ENCODE measurements at regions not wholly inside any gene's neighbourhood (a gene's known extent, or its start where the extent isn't known, plus 50 kb on each side); places are given as distances from the start of the nearest gene placed in this dataset.

- no peak for TF ChIP-seq POLR2AphosphoS5 (IDR thresholded peaks at IDR 0.05)
- TF ChIP-seq CTCF (IDR thresholded peaks at IDR 0.05), result no peak
- TF ChIP-seq POLR2A (IDR thresholded peaks at IDR 0.05; ENCODE audit: low read depth), result no peak
- no peak for TF ChIP-seq EP300 (IDR thresholded peaks at IDR 0.05)
- intact Hi-C loops (cut with DNase I), result no loop called here
- Histone ChIP-seq H3K27me3 (no peaks in the 10 kb centered on the region), H3K36me3 (no peaks in the 10 kb centered on the region), H3K27ac (replicated peaks in 1 of 4) (no peak overlapping the region), H3K4me3 (no peak overlapping the region), H3K9me3 (peaks cover 0 to 4% (median 2%) of the 10 kb centered on the region in 4 donors), H3K4me1 (no peaks in the 10 kb centered on the region)
- WGBS, result 57% methylated on average over 2 of the region's 2 CpGs
- DNase-seq (ENCODE audit: extremely low spot score), result peak; percentile 55
These were observed 1509.6 kb upstream of the TMEM132C start for GRCh38 chr12:126757326-126757725.

GRCh38 chr12:126760092-126760491 is 1506.9 kb upstream of the TMEM132C start:
- Histone ChIP-seq H3K27ac (replicated peaks in 1 of 4) (no peak overlapping the region), H3K4me1 (no peaks in the 10 kb centered on the region), H3K9me3 (peaks cover 0 to 30% (median 24%) of the 10 kb centered on the region in 4 donors), H3K36me3 (no peaks in the 10 kb centered on the region), H3K4me3 (no peak overlapping the region), H3K27me3 (no peaks in the 10 kb centered on the region)
- no peak for DNase-seq (ENCODE audit: extremely low spot score)
- TF ChIP-seq CTCF (IDR thresholded peaks at IDR 0.05) (no peak), EP300 (IDR thresholded peaks at IDR 0.05) (no peak), POLR2AphosphoS5 (IDR thresholded peaks at IDR 0.05) (no peak), POLR2A (IDR thresholded peaks at IDR 0.05; ENCODE audit: low read depth) (no peak)
- intact Hi-C loops (cut with DNase I), result no loop called here
- 86% methylated on average over 3 of the region's 3 CpGs for WGBS

- intact Hi-C loops (cut with DNase I), result no loop called here
These were observed 1505.5 kb upstream of the TMEM132C start for GRCh38 chr12:126761420-126761819.

GRCh38 chr12:126762150-126762549 is 1504.8 kb upstream of the TMEM132C start:
- Histone ChIP-seq H3K4me1 (no peaks in the 10 kb centered on the region), H3K9me3 (peaks cover 0 to 41% (median 24%) of the 10 kb centered on the region in 4 donors), H3K4me3 (no peak overlapping the region), H3K27me3 (no peaks in the 10 kb centered on the region), H3K27ac (replicated peaks in 1 of 4) (no peak overlapping the region), H3K36me3 (no peaks in the 10 kb centered on the region)
- DNase-seq (ENCODE audit: extremely low spot score), result peak; percentile 45
- intact Hi-C loops (cut with DNase I), result no loop called here
- WGBS, result 67% methylated on average over 4 of the region's 4 CpGs
- no peak for TF ChIP-seq EP300 (IDR thresholded peaks at IDR 0.05)
- no peak for TF ChIP-seq POLR2A (IDR thresholded peaks at IDR 0.05; ENCODE audit: low read depth)
- TF ChIP-seq CTCF (IDR thresholded peaks at IDR 0.05), result no peak
- TF ChIP-seq POLR2AphosphoS5 (IDR thresholded peaks at IDR 0.05), result no peak

More at GRCh38 chr12:126761420-126761819, 1505.5 kb upstream of the TMEM132C start:
- Histone ChIP-seq H3K4me1 (no peaks in the 10 kb centered on the region), H3K27ac (replicated peaks in 1 of 4) (no peak overlapping the region), H3K4me3 (no peak overlapping the region), H3K27me3 (no peaks in the 10 kb centered on the region), H3K36me3 (no peaks in the 10 kb centered on the region), H3K9me3 (peaks cover 0 to 37% (median 24%) of the 10 kb centered on the region in 4 donors)
- 65% methylated on average over 2 of the region's 2 CpGs for WGBS
- no peak for TF ChIP-seq POLR2AphosphoS5 (IDR thresholded peaks at IDR 0.05)
- TF ChIP-seq POLR2A (IDR thresholded peaks at IDR 0.05; ENCODE audit: low read depth), result no peak
- TF ChIP-seq EP300 (IDR thresholded peaks at IDR 0.05), result no peak
- no peak for TF ChIP-seq CTCF (IDR thresholded peaks at IDR 0.05)
- no peak for DNase-seq (ENCODE audit: extremely low spot score)

GRCh38 chr12:126763359-126763758 is 1503.6 kb upstream of the TMEM132C start:
- WGBS, result 68% methylated on average over 2 of the region's 2 CpGs
- Histone ChIP-seq H3K36me3 (no peaks in the 10 kb centered on the region), H3K4me1 (no peaks in the 10 kb centered on the region), H3K27me3 (no peaks in the 10 kb centered on the region), H3K4me3 (no peak overlapping the region), H3K9me3 (peaks cover 0 to 42% (median 24%) of the 10 kb centered on the region in 4 donors), H3K27ac (replicated peaks in 1 of 4) (no peak overlapping the region)
- DNase-seq (ENCODE audit: extremely low spot score), result peak; percentile 34
- intact Hi-C loops (cut with DNase I), result no loop called here
- TF ChIP-seq POLR2AphosphoS5 (IDR thresholded peaks at IDR 0.05) (no peak), POLR2A (IDR thresholded peaks at IDR 0.05; ENCODE audit: low read depth) (no peak), CTCF (IDR thresholded peaks at IDR 0.05) (no peak), EP300 (IDR thresholded peaks at IDR 0.05) (no peak)
